Hepatocyte (in vitro differentiated cells): ENCODE measurements at regions not wholly inside any gene's neighbourhood (a gene's known extent, or its start where the extent isn't known, plus 50 kb on each side); places are given as distances from the start of the nearest gene placed in this dataset.

ENCODE experiments used
- DNase-seq: peaks from one replicate; pipeline ENCODE4 v3.0.0-alpha.2; 2016; ENCODE audit warnings: low spot score
- H2AFZ ChIP-seq: fragments of 200-600 bp; sonication (generic); 2 replicates; pipeline ENCODE4 v1.6.0; 2016; ENCODE audit warnings: antibody characterized with exemption, mild to moderate bottlenecking
- H3K27ac ChIP-seq: fragments of 200-600 bp; sonication (generic); 2 replicates; pipeline ENCODE4 v1.5.1; 2016; ENCODE audit warnings: mild to moderate bottlenecking
- H3K27me3 ChIP-seq: fragments of 200-600 bp; sonication (generic); 2 replicates; pipeline ENCODE4 v1.6.1; 2016
- H3K36me3 ChIP-seq: fragments of 200-600 bp; sonication (generic); replicated peaks from 2 replicates; pipeline ENCODE4 v1.5.1; 2016; ENCODE audit warnings: low read depth; ENCODE audit not compliant: insufficient read depth
- H3K4me1 ChIP-seq: fragments of 200-600 bp; sonication (generic); 2 replicates; pipeline ENCODE4 v1.5.1; 2016; ENCODE audit warnings: mild to moderate bottlenecking, moderate library complexity; ENCODE audit not compliant: insufficient read depth
- H3K4me2 ChIP-seq: fragments of 200-600 bp; sonication (generic); 2 replicates; pipeline ENCODE4 v1.6.0; 2016
- H3K4me3 ChIP-seq: fragments of 200-600 bp; sonication (generic); 2 replicates; pipeline ENCODE4 v1.5.1; 2016; ENCODE audit warnings: mild to moderate bottlenecking
- H3K79me2 ChIP-seq: fragments of 200-600 bp; sonication (generic); 2 replicates; pipeline ENCODE4 v1.6.0; 2017; ENCODE audit warnings: mild to moderate bottlenecking
- H3K9me2 ChIP-seq: fragments of 200-600 bp; sonication (generic); replicated peaks from 2 replicates; pipeline ENCODE4 v1.6.0; 2017; ENCODE audit warnings: mild to moderate bottlenecking; ENCODE audit not compliant: insufficient read depth
- H3K9me3 ChIP-seq: fragments of 200-600 bp; sonication (generic); 2 replicates; pipeline ENCODE4 v1.5.1; 2016; ENCODE audit warnings: low read depth, mild to moderate bottlenecking
- H4K20me1 ChIP-seq: fragments of 200-600 bp; sonication (generic); 2 replicates; pipeline ENCODE4 v1.6.0; 2016; ENCODE audit warnings: mild to moderate bottlenecking; ENCODE audit not compliant: insufficient read depth, poor library complexity, severe bottlenecking
- CTCF ChIP-seq: fragments of 200-600 bp; sonication (generic); IDR thresholded peaks from 2 replicates; pipeline ENCODE4 v1.5.1; 2016; ENCODE audit warnings: antibody characterized with exemption, mild to moderate bottlenecking; ENCODE audit not compliant: poor library complexity
- EZH2 ChIP-seq: fragments of 200-600 bp; sonication (generic); IDR thresholded peaks from 2 replicates; pipeline ENCODE4 v1.6.1; 2016; ENCODE audit warnings: antibody characterized with exemption, mild to moderate bottlenecking, borderline replicate concordance
- EZH2phosphoT487 ChIP-seq: fragments of 200-600 bp; sonication (generic); IDR thresholded peaks from one replicate; pipeline ENCODE4 v1.6.1; 2018; ENCODE audit warnings: antibody characterized with exemption, mild to moderate bottlenecking, low read depth, moderate library complexity; ENCODE audit not compliant: unreplicated experiment, severe bottlenecking
- WGBS: methylation state at CpG from one replicate; pipeline ENCODE4 v1.1.6; 2016; ENCODE audit warnings: low lambda C conversion rate; ENCODE audit errors: missing lambda C conversion rate; 5-methylcytosine and 5-hydroxymethylcytosine counted together

- H3K4me1 ChIP-seq, result peaks cover 22% of the 10 kb centered on the region
- no peak overlapping the region for H3K4me3 ChIP-seq
Observed at GRCh38 chr3:188057124-188057523, 96.8 kb upstream of the LPP start.

GRCh38 chr3:188058569-188059184 lies 95.3 kb upstream of the LPP start:
- Histone ChIP-seq H3K36me3 (no peaks in the 10 kb centered on the region), H3K79me2 (no peaks in the 10 kb centered on the region), H3K4me3 (no peak overlapping the region), H3K4me1 (peaks cover 8% of the 10 kb centered on the region), H3K27ac (no peak overlapping the region), H4K20me1 (no peaks in the 10 kb centered on the region), H2AFZ (no peak overlapping the region), H3K27me3 (no peaks in the 10 kb centered on the region), H3K9me2 (no peaks in the 10 kb centered on the region), H3K9me3 (no peaks in the 10 kb centered on the region), H3K4me2 (no peak overlapping the region)
- 78% methylated on average over 5 of the region's 5 CpGs for WGBS
- DNase-seq, result no peak
- TF ChIP-seq CTCF (no peak), EZH2phosphoT487 (no peak), EZH2 (no peak)

More at GRCh38 chr3:188057124-188057523, 96.8 kb upstream of the LPP start:
- no peaks in the 10 kb centered on the region for H3K79me2 ChIP-seq
- TF ChIP-seq CTCF, result no peak
- no peak for TF ChIP-seq EZH2
- no peak for TF ChIP-seq EZH2phosphoT487
- 97% methylated on average over 3 of the region's 3 CpGs for WGBS
- no peaks in the 10 kb centered on the region for H3K9me3 ChIP-seq
- no peak overlapping the region for H3K27ac ChIP-seq
- H3K27me3 ChIP-seq, result no peaks in the 10 kb centered on the region
- no peaks in the 10 kb centered on the region for H4K20me1 ChIP-seq
- H3K4me2 ChIP-seq, result no peak overlapping the region
- no peak overlapping the region for H2AFZ ChIP-seq
- H3K36me3 ChIP-seq, result no peaks in the 10 kb centered on the region
- no peaks in the 10 kb centered on the region for H3K9me2 ChIP-seq
- no peak for DNase-seq

GRCh38 chr3:188059351-188059750 lies 94.6 kb upstream of the LPP start:
- Histone ChIP-seq H3K4me3 (no peak overlapping the region), H3K27ac (no peak overlapping the region), H3K36me3 (no peaks in the 10 kb centered on the region), H3K4me2 (no peak overlapping the region), H3K9me3 (no peaks in the 10 kb centered on the region), H3K79me2 (no peaks in the 10 kb centered on the region), H3K9me2 (no peaks in the 10 kb centered on the region), H2AFZ (no peak overlapping the region), H3K27me3 (no peaks in the 10 kb centered on the region), H4K20me1 (no peaks in the 10 kb centered on the region), H3K4me1 (peaks cover 7% of the 10 kb centered on the region)
- 67% methylated on average over 3 of the region's 3 CpGs for WGBS
- TF ChIP-seq EZH2phosphoT487 (no peak), EZH2 (no peak), CTCF (no peak)
- no peak for DNase-seq
